H1 (cell line): ENCODE measurements at regions not wholly inside any gene's neighbourhood (a gene's known extent, or its start where the extent isn't known, plus 50 kb on each side); places are given as distances from the start of the nearest gene placed in this dataset.

Source experiments
- CTCF ChIP-seq, 3 experiments: IDR thresholded peaks; 1 replicate in 2 of 3; 2 replicates in 1 of 3; pipeline versions ENCODE4 v1.5.1 to v1.6.1; 2011; ENCODE audit warnings: low read length in 3 of 3, mild to moderate bottlenecking in 3 of 3, inconsistent platforms in 2 of 3, low read depth in 1 of 3, moderate library complexity in 1 of 3; ENCODE audit not compliant: insufficient read depth in 1 of 3; ENCODE audit errors: control extremely low read depth in 1 of 3
- EZH2 ChIP-seq: fragments of 200-600 bp; sonication (generic); IDR thresholded peaks from 2 replicates; pipeline ENCODE4 v1.7.1; 2012; ENCODE audit warnings: low read depth, mild to moderate bottlenecking, moderate library complexity, low read length, inconsistent platforms; ENCODE audit not compliant: severe bottlenecking
- POLR2A ChIP-seq, 2 experiments: IDR thresholded peaks; 1 replicate in 1 of 2; 2 replicates in 1 of 2; pipeline ENCODE4 v1.6.1; 2011; ENCODE audit warnings: low read depth in 2 of 2, low read length in 2 of 2, mild to moderate bottlenecking in 2 of 2; ENCODE audit errors: control extremely low read depth in 1 of 2
- POLR2AphosphoS5 ChIP-seq: IDR thresholded peaks from 2 replicates; pipeline ENCODE4 v1.6.1; 2011; ENCODE audit warnings: low read depth, low read length
- POU5F1 ChIP-seq: IDR thresholded peaks from 2 replicates; pipeline ENCODE4 v1.6.1; 2011; ENCODE audit warnings: low read depth, mild to moderate bottlenecking, low read length, moderate library complexity
- RFX5 ChIP-seq: IDR thresholded peaks from 2 replicates; pipeline ENCODE4 v1.6.1; 2011; ENCODE audit warnings: low read depth, low read length, improper control_type of control experiment, borderline replicate concordance
- SAP30 ChIP-seq: fragments of 300-600 bp; sonication (generic); IDR thresholded peaks from 2 replicates; pipeline ENCODE4 v1.7.1; 2012; ENCODE audit warnings: low read length, moderate library complexity, mild to moderate bottlenecking, inconsistent platforms; ENCODE audit not compliant: insufficient read depth, insufficient replicate concordance
- SRF ChIP-seq: IDR thresholded peaks from 2 replicates; pipeline ENCODE4 v1.6.1; 2011; ENCODE audit warnings: mild to moderate bottlenecking, low read depth, low read length, moderate library complexity
- TAF1 ChIP-seq: IDR thresholded peaks from 2 replicates; pipeline ENCODE4 v1.6.1; 2011; ENCODE audit warnings: mild to moderate bottlenecking, low read depth, low read length

- no peak for TF ChIP-seq POLR2AphosphoS5
- no peak for TF ChIP-seq CTCF (IDR thresholded peaks at IDR 0.05; ENCODE audit: control extremely low read depth in 1 of 3, insufficient read depth in 1 of 3, low read depth in 1 of 3, low read length in 3 of 3)
- TF ChIP-seq POLR2A (IDR thresholded peaks at IDR 0.05; ENCODE audit: control extremely low read depth in 1 of 2, low read depth in 2 of 2, low read length in 2 of 2): no peak
- TF ChIP-seq RFX5: no peak
- TF ChIP-seq EZH2: no peak
- no peak for TF ChIP-seq SAP30
- no peak for TF ChIP-seq TAF1
- TF ChIP-seq POU5F1: no peak
- TF ChIP-seq SRF: no peak
These were observed 93.0 kb upstream of the CHST9 start for GRCh38 chr18:27278131-27278530.
